HG02885 (cell line): ENCODE measurements at regions not wholly inside any gene's neighbourhood (a gene's known extent, or its start where the extent isn't known, plus 50 kb on each side); places are given as distances from the start of the nearest gene placed in this dataset.
"Not testable (repeated sequence)": the region's sequence is repeated elsewhere in the genome, so short reads cannot be mapped to it uniquely, and the experiment has no call there.

Source experiments
- ATAC-seq: cut with Tn5 transposase; IDR thresholded peaks from one replicate; pipeline ENCODE4 v1.9.1; 2021; ENCODE audit warnings: mild to moderate bottlenecking; ENCODE audit not compliant: unreplicated experiment, poor library complexity

DNA sequence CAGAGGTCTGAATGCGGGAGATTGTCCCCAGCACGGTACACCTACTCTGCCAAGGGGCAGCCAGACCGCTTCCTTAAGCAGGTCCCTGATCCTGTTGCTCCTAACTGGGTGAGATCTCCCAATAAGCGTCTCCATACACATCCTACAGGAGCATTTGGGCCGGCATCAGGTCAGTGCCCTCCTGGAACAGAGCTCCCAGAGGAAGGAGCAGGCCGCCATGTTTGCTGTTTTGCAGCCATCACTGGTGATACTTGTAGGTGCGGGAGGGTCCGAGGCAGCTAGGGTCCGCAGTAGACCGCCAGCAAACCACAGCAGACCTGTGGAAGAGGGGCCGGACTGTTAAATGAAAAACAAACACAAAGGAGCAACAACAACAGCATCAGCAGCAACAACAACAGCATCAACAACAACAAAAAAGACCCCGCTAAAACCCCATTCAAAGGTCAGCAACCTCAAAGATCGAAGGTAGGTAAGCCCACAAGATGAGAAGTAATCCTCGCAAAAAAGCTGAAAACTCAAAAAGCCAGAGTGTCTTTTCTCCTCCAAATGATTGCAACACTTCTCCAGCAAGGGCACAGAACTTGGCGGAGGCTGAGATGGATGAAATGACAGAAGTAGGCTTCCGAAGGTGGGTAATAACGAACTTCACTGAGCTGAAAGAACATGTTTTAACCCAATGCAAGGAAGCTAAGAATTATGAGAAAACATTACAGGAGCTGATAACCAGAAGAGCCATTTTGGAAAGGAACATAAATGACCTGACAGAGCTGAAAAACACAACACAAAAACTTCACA, 79.0 kb upstream of the CDH7 start:
- ATAC-seq = no peak

DNA sequence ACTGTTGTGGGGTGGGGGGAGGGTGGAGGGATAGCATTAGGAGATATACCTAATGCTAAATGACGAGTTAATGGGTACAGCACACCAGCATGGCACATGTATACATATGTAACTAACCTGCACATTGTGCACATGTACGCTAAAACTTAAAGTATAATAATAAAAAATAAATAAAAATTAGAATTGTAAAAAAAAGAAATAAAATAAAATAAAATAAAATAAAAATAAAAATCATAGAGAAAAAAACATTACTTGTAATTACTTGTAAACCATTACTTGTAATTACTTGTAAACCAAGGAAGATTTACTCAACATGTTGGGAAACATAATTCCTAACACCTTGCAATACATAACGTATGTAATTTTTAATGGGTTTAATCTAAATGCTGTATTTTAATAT, 80.7 kb upstream of the CDH7 start:
- ATAC-seq = not testable (repeated sequence)

- ATAC-seq = no peak
Observed at GRCh38 chr18:65661391-65661790, 89.4 kb upstream of the CDH7 start.

DNA sequence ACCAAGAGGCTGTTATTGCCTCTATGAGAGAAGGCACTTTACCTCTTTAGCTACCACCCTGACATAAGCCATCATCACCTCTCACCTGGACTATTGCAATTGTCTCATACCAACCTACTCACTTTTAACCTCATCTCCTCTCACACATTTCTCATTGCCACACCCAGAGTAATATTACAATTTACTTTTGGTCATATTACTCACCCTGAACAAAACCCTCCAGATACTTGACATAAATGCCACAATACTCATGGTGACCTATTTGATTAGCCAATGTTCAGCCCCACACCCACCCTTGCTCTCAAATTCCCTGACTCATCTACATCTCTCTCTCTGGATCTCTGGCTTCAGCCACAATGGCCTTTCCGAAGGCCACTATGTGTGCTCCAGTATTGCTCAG, 90.9 kb upstream of the CDH7 start:
- ATAC-seq = no peak

DNA sequence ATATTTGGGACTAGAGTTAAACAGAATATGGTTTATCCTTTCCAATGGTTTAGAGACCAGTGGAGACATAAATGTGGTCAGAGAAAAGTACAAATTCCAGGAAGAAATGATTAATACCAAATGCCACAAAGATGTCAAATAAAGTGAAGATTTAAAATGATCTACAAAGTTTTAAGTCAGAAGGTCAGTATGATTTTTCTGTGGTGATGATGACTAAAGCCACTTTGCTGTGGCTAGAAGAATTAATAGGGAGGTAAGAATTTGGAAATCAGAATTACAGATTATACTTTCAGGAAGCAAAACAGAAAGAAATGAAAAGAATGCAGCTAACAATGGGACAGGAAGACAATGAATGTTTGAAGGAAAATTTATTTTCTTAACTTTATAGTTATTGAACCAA, 91.5 kb upstream of the CDH7 start:
- ATAC-seq = no peak

DNA sequence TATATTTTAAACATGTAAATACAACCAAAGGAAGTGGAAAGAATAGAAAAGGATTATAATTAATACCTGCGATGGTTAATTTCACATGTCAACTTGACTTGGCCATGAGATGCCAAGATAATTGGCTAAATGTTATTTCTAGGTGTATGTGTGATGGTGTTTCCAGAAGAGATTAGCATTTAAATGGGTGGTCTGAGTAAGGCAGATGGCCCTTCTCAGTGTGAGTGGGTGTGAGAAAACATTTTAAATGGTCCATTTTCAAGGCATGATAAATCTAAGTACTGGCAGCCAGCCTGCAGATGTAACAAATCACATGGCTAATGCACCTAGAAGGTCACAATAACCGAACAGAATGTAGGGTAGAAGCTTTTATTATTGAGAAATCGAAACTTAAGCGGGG, 99.6 kb upstream of the CDH7 start:
- ATAC-seq = no peak

DNA sequence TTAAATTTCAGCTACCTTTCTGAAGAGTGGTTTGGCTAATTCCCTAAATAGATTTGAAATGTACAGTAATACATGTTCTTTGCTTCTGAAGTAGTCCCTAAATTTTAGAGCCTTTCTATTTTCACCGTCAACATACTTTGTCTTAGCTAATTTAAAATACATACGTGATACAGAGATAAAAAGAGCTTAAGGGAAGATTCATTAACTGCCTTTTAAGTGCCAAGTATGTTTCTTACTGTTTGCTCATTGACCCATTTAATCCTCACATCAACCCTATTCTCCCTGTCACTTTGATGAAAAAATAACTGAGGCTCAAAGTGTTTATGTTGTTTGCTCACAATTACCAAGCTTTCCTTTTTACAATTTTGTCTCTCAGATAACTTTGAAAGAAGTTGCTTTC, 118.6 kb upstream of the CDH7 start:
- no peak for ATAC-seq

GRCh38 chr18:65631766-65632165, 119.0 kb upstream of the CDH7 start:
- no peak for ATAC-seq

GRCh38 chr18:65628390-65628789, 122.4 kb upstream of the CDH7 start:
- no peak for ATAC-seq

- no peak for ATAC-seq
Observed at GRCh38 chr18:65623676-65624075, 127.1 kb upstream of the CDH7 start.

DNA sequence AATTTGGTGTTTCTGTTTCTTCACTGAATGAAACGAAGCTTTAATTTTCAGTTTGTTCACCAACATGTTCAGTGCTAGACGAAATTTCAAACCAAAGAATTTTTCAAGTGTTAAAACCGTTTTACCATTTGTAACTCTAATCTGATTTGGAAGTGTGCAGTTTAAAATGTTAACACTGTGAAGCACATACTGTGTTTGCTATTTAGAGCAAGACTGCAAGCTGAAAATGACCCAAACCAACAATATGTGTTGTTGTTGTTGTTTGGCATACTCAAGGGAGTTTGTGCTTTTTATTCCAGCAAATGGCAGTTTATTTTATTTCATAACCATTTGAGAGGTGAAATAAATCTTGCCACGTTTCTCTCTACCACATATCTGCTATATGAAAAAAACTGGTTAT, 128.4 kb upstream of the CDH7 start:
- no peak for ATAC-seq

DNA sequence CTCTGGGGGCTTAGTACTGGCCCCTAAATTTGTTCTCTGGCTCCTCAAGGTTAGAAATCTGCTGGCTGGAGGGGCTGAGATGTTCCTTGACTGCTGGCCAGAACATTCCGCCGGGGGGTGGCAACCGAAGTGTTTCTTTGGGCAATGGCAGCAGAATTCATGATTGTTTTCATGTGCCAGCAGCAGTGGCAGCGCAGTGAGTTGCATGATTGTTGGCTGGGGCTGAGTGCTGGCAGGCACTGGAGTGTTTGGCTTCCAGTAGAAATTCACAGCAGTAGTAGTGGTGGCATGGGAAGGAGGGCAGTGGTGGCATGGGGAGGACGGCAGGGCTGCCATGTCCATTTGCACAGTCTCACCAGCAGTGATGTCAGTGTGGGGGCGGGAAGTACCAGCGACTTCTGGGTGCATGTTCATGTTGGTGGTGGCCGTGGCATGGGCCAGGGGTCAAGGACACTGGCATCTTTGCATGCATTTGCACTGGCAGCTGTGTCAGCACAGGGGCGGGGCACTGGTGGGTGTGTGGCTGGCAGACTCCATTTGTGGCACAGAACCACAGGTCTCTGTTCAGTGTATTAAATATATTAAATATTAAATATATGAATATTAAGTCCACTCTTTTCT, 130.6 kb upstream of the CDH7 start:
- no peak for ATAC-seq

- no peak for ATAC-seq
Observed at GRCh38 chr18:65610939-65611338, 139.9 kb upstream of the CDH7 start.

GRCh38 chr18:65608471-65608870, 142.3 kb upstream of the CDH7 start:
- ATAC-seq = no peak

DNA sequence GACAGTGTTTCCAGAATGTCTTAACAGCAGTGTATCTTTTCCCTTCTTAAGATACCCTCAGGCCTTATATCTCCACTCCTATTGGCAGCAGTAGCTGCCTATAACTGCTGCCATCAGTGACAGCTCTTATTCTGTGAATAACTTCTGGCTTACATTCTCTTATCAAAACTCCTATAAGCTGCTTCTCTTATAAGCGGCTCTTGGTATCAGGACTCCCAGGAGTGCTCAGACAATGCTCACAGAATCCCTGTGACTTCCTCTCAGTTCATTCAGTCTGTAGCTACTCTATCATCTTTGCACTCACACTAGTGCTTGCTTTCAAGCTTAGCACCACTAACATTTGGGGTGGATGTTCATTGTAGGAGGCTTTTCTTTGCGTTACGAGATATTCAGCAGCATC, 143.7 kb upstream of the CDH7 start:
- no peak for ATAC-seq

DNA sequence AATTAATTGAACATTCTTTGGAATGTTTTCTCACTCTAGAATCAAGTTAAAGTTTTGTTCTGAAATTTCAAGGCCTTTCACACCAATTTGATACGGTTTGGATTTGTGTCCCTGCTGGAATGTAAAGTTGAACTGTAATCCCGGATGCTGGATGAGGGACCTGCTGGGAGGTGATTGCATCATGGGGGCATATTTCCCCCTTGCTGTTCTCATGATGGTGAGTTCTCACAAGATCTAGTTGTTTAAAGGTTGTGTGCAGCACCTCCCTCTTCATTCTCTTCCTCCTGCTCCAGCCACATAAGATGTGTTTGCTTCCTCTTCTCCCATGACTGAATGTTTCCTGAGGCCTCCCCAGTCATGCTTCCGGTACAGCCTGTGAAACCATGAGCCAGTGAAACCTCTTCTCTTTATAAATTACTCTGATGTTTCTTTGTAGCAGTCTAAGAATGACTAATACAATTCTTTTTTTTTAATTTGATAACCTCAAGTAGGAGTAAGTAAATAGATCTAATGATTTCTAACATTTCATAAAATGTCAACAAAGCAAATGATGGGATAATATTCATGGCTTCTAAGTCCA, 144.2 kb upstream of the CDH7 start:
- ATAC-seq = no peak

- ATAC-seq = not testable (repeated sequence)
Observed at GRCh38 chr18:65605352-65605751, 145.5 kb upstream of the CDH7 start.

DNA sequence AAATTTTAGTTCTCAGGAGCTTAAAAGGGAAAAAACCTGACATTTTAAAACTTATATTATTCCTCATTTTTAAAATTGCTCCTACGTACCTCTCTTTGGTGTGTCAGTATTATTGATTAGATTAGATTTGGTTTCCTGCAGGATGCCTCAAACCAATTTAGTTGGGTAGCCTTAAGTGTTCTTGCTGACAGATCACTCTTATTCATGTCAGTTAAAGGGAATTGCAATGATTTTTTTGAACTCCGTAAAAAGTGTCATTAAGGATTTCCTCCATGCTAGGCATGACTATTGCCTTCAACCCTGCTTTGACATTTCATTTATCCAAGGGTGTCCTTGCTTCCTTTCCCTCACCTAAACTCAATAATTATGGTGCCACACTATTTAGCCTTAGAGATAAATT, 149.0 kb upstream of the CDH7 start:
- ATAC-seq = no peak

DNA sequence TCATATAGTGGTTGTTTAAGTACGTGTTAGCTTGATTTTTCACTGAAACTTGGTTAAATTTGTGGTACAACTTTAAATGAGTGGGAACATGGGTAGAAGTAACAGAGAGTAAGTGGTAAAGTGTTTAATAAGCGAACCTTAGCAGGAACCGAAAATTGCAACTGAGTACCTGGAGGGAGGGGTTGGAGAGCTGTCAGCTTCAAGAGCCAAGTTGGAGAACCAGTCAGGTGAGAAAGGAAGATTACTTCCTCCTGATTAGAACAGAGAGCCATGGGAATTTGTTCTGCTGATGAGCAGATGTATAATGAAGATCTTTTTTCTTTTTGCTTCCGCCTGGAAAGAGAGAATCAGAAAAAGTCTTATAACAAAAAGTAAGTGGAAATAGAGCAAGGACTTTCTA, 158.4 kb upstream of the CDH7 start:
- ATAC-seq = no peak

GRCh38 chr18:65587491-65587890, 163.3 kb upstream of the CDH7 start:
- ATAC-seq = no peak

- ATAC-seq = not testable (repeated sequence)
Observed at GRCh38 chr18:65582094-65582493, 168.7 kb upstream of the CDH7 start.

DNA sequence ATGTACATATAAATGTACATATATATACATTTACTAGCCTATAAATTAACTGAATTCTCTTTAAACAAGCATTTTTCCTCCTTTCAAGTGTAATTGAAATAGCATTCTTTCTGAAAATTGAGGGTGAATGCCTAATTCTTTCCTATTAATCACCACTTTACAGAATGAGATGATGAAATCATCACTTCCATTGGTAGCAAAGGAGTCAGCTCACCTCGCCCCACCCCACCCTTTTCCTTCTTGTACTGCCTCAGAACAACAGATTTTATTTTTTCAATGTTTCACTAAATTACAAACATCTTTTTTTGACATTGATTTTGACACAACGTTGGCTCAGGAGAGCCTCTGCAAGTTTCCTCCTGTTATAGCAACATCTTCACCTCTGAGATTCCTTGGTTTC, 181.9 kb upstream of the CDH7 start:
- no peak for ATAC-seq
